H9 (cell line): ENCODE measurements at regions not wholly inside any gene's neighbourhood (a gene's known extent, or its start where the extent isn't known, plus 50 kb on each side); places are given as distances from the start of the nearest gene placed in this dataset.

Experiments used
- DNase-seq: peaks from one replicate; pipeline ENCODE4 v3.0.0-alpha.2; 2017
- H2AFZ ChIP-seq: one replicate; pipeline ENCODE4 v1.6.1; 2013; ENCODE audit warnings: mild to moderate bottlenecking, low read length, control low read depth, moderate library complexity
- H2AK5ac ChIP-seq: 2 replicates; pipeline ENCODE4 v1.6.1; 2013; ENCODE audit warnings: low read length, control low read depth, mixed read lengths; ENCODE audit not compliant: insufficient read length
- H2BK120ac ChIP-seq: one replicate; pipeline ENCODE4 v1.6.1; 2013; ENCODE audit warnings: low read depth, mild to moderate bottlenecking, low read length, control low read depth, inconsistent platforms; ENCODE audit not compliant: poor library complexity, severe bottlenecking
- H2BK12ac ChIP-seq: 2 replicates; pipeline ENCODE4 v1.6.1; 2013; ENCODE audit warnings: low read length, control low read depth, mixed read lengths, low read depth; ENCODE audit not compliant: insufficient read length
- H2BK15ac ChIP-seq: 2 replicates; pipeline ENCODE4 v1.6.1; 2013; ENCODE audit warnings: low read depth, low read length, control low read depth
- H2BK20ac ChIP-seq: one replicate; pipeline ENCODE4 v1.6.1; 2013; ENCODE audit warnings: low read depth, mild to moderate bottlenecking, low read length, control low read depth, inconsistent platforms; ENCODE audit not compliant: poor library complexity, severe bottlenecking
- H2BK5ac ChIP-seq: 2 replicates; pipeline ENCODE4 v1.6.1; 2013; ENCODE audit warnings: low read length, control low read depth, mixed read lengths; ENCODE audit not compliant: insufficient read length
- H3K14ac ChIP-seq: 2 replicates; pipeline ENCODE4 v1.6.1; 2013; ENCODE audit warnings: low read length, control low read depth; ENCODE audit not compliant: insufficient read depth
- H3K18ac ChIP-seq: 2 replicates; pipeline ENCODE4 v1.6.1; 2013; ENCODE audit warnings: low read depth, mild to moderate bottlenecking, mixed read lengths, low read length, control low read depth; ENCODE audit not compliant: insufficient read length
- H3K23ac ChIP-seq: 2 replicates; pipeline ENCODE4 v1.6.1; 2013; ENCODE audit warnings: low read length, control low read depth, mixed read lengths, low read depth; ENCODE audit not compliant: insufficient read length
- H3K23me2 ChIP-seq: 2 replicates; pipeline ENCODE4 v1.6.1; 2013; ENCODE audit warnings: low read depth, mild to moderate bottlenecking, mixed read lengths, low read length, control low read depth; ENCODE audit not compliant: insufficient read length, poor library complexity, severe bottlenecking
- H3K27ac ChIP-seq: 2 replicates; pipeline ENCODE4 v1.5.1; 2013; ENCODE audit warnings: low read length, control low read depth, mixed read lengths, low read depth; ENCODE audit not compliant: insufficient read length
- H3K27me3 ChIP-seq: 2 replicates; pipeline ENCODE4 v1.6.1; 2013; ENCODE audit warnings: low read length, control low read depth, inconsistent platforms; ENCODE audit not compliant: insufficient read depth
- H3K4ac ChIP-seq: 2 replicates; pipeline ENCODE4 v1.6.1; 2013; ENCODE audit warnings: low read depth, mild to moderate bottlenecking, control low read depth, inconsistent platforms, low read length, moderate library complexity
- H3K4me1 ChIP-seq: 2 replicates; pipeline ENCODE4 v1.6.1; 2013; ENCODE audit warnings: low read length, control low read depth, inconsistent platforms; ENCODE audit not compliant: insufficient read depth
- H3K4me2 ChIP-seq: 2 replicates; pipeline ENCODE4 v1.6.1; 2013; ENCODE audit warnings: low read length, control low read depth, mixed read lengths; ENCODE audit not compliant: insufficient read length, insufficient read depth
- H3K56ac ChIP-seq: 2 replicates; pipeline ENCODE4 v1.6.1; 2013; ENCODE audit warnings: low read depth, mild to moderate bottlenecking, mixed read lengths, low read length, control low read depth; ENCODE audit not compliant: insufficient read length
- H3K79me1 ChIP-seq: 2 replicates; pipeline ENCODE4 v1.6.1; 2013; ENCODE audit warnings: low read depth, mild to moderate bottlenecking, moderate library complexity, low read length, control low read depth, inconsistent platforms; ENCODE audit not compliant: insufficient read depth, poor library complexity, severe bottlenecking
- H3K79me2 ChIP-seq: 2 replicates; pipeline ENCODE4 v1.6.1; 2013; ENCODE audit warnings: low read length, control low read depth, inconsistent platforms; ENCODE audit not compliant: insufficient read depth
- H3K9ac ChIP-seq: 2 replicates; pipeline ENCODE4 v1.6.1; 2013; ENCODE audit warnings: low read length, control low read depth, mixed read lengths; ENCODE audit not compliant: insufficient read length; ENCODE audit errors: extremely low read depth
- H3K9me3 ChIP-seq: one replicate; pipeline ENCODE4 v1.6.1; 2013; ENCODE audit warnings: low read depth, low read length, inconsistent platforms; ENCODE audit not compliant: control insufficient read depth
- H3T11ph ChIP-seq: one replicate; pipeline ENCODE4 v1.6.1; 2013; ENCODE audit warnings: mild to moderate bottlenecking, low read length, control low read depth, inconsistent platforms
- H4K20me1 ChIP-seq: one replicate; pipeline ENCODE4 v1.6.1; 2013; ENCODE audit not compliant: control insufficient read depth, insufficient read length, insufficient read depth
- H4K5ac ChIP-seq: 2 replicates; pipeline ENCODE4 v1.6.1; 2013; ENCODE audit warnings: low read depth, mild to moderate bottlenecking, mixed read lengths, low read length, control low read depth; ENCODE audit not compliant: insufficient read length
- H4K8ac ChIP-seq: replicated peaks from 2 replicates; pipeline ENCODE4 v1.6.1; 2013; ENCODE audit warnings: low read length, control low read depth, mixed read lengths, low read depth; ENCODE audit not compliant: insufficient read length
- H4K91ac ChIP-seq: 2 replicates; pipeline ENCODE4 v1.6.1; 2013; ENCODE audit warnings: low read depth, mild to moderate bottlenecking, moderate library complexity, mixed read lengths, low read length, control low read depth; ENCODE audit not compliant: insufficient read length
- H3K27ac Mint-ChIP-seq, 3 experiments: 2 replicates in 2 of 3; 3 replicates in 1 of 3; pipeline ENCODE4 v1.8.0; 2020 to 2021; ENCODE audit warnings: mixed read lengths in 3 of 3, mild to moderate bottlenecking in 1 of 3, moderate library complexity in 1 of 3
- H3K27me3 Mint-ChIP-seq: 2 replicates; pipeline ENCODE4 v1.8.0; 2021; ENCODE audit warnings: low read depth, mild to moderate bottlenecking, moderate library complexity, mixed read lengths
- H3K36me3 Mint-ChIP-seq, 3 experiments: 2 replicates in 2 of 3; 3 replicates in 1 of 3; pipeline ENCODE4 v1.8.0; 2020 to 2021; ENCODE audit warnings: low read depth in 3 of 3, mixed read lengths in 3 of 3; ENCODE audit not compliant: insufficient read depth in 1 of 3
- H3K4me1 Mint-ChIP-seq, 2 experiments: 2 replicates each; pipeline ENCODE4 v1.8.0; 2020; ENCODE audit warnings: mixed read lengths in 2 of 2
- H3K4me3 Mint-ChIP-seq, 2 experiments: 2 replicates in 1 of 2; 3 replicates in 1 of 2; pipeline ENCODE4 v1.8.0; 2020 to 2021; ENCODE audit warnings: mild to moderate bottlenecking in 2 of 2, mixed read lengths in 2 of 2, moderate library complexity in 1 of 2
- H3K9me3 Mint-ChIP-seq, 2 experiments: 2 replicates in 1 of 2; 3 replicates in 1 of 2; pipeline ENCODE4 v1.8.0; 2020; ENCODE audit warnings: mild to moderate bottlenecking in 2 of 2, mixed read lengths in 2 of 2, moderate library complexity in 1 of 2
- CTCF ChIP-seq: fragments of 200-600 bp; sonication (generic); conservative IDR thresholded peaks from 3 replicates; pipeline ENCODE4 v1.8.0; 2021; ENCODE audit warnings: antibody characterized with exemption, mild to moderate bottlenecking
- WGBS: extraction: QIAGEN DNeasy Blood & Tissue Kit; methylation state at CpG from one replicate; pipeline ENCODE4 v1.1.7; 2013; ENCODE audit warnings: missing lambda C conversion rate, low lambda C conversion rate, mixed read lengths; ENCODE audit not compliant: insufficient read length; ENCODE audit errors: extremely low coverage; 5-methylcytosine and 5-hydroxymethylcytosine counted together

- no peak overlapping the region for H3K14ac ChIP-seq
- no peak overlapping the region for H3K27ac ChIP-seq
- no peaks in the 10 kb centered on the region for H3K27me3 Mint-ChIP-seq
- H3K4me1 Mint-ChIP-seq, result peaks cover 22 to 32% of the 10 kb centered on the region in 2 experiments
- H3K56ac ChIP-seq, result no peak overlapping the region
- no peak overlapping the region for H2BK12ac ChIP-seq
- H2AK5ac ChIP-seq, result no peak overlapping the region
- H2BK15ac ChIP-seq, result no peak overlapping the region
- no peak overlapping the region for H3K9ac ChIP-seq
- H3K23ac ChIP-seq, result no peak overlapping the region
- H3K9me3 Mint-ChIP-seq, result no peaks in the 10 kb centered on the region; a peak in 2 of 5 replicates
- no peak overlapping the region for H4K91ac ChIP-seq
- H3T11ph ChIP-seq, result no peak overlapping the region
- no peak overlapping the region for H2BK120ac ChIP-seq
- H3K27ac Mint-ChIP-seq, result no peak overlapping the region
- H3K36me3 Mint-ChIP-seq, result no peaks in the 10 kb centered on the region
- no peak for DNase-seq
- H4K5ac ChIP-seq, result no peak overlapping the region
- WGBS, result no CpG with 5 or more reads among the region's 2 CpGs
- H2AFZ ChIP-seq, result no peak overlapping the region
- TF ChIP-seq CTCF, result no peak
- H3K18ac ChIP-seq, result no peak overlapping the region
- H2BK5ac ChIP-seq, result no peak overlapping the region
- H3K4me2 ChIP-seq, result no peak overlapping the region
- H3K9me3 ChIP-seq, result no peaks in the 10 kb centered on the region
- H3K79me1 ChIP-seq, result no peaks in the 10 kb centered on the region
- H3K23me2 ChIP-seq, result no peaks in the 10 kb centered on the region
- no peak overlapping the region for H3K4me3 Mint-ChIP-seq
- no peak overlapping the region for H3K4ac ChIP-seq
- no peak overlapping the region for H2BK20ac ChIP-seq
- no peaks in the 10 kb centered on the region for H4K20me1 ChIP-seq
- no peak overlapping the region for H4K8ac ChIP-seq
- H3K27me3 ChIP-seq, result no peaks in the 10 kb centered on the region
- no peaks in the 10 kb centered on the region for H3K79me2 ChIP-seq
- no peaks in the 10 kb centered on the region for H3K4me1 ChIP-seq
These were observed 54.1 kb downstream of the IRF2BPL start for GRCh38 chr14:76974365-76974764.
